ENCODE measurements at regions not wholly inside any gene's neighbourhood (a gene's known extent, or its start where the extent isn't known, plus 50 kb on each side); places are given as distances from the start of the nearest gene placed in this dataset.
"Not testable (repeated sequence)": the region's sequence is repeated elsewhere in the genome, so short reads cannot be mapped to it uniquely, and the experiment has no call there.

DNA sequence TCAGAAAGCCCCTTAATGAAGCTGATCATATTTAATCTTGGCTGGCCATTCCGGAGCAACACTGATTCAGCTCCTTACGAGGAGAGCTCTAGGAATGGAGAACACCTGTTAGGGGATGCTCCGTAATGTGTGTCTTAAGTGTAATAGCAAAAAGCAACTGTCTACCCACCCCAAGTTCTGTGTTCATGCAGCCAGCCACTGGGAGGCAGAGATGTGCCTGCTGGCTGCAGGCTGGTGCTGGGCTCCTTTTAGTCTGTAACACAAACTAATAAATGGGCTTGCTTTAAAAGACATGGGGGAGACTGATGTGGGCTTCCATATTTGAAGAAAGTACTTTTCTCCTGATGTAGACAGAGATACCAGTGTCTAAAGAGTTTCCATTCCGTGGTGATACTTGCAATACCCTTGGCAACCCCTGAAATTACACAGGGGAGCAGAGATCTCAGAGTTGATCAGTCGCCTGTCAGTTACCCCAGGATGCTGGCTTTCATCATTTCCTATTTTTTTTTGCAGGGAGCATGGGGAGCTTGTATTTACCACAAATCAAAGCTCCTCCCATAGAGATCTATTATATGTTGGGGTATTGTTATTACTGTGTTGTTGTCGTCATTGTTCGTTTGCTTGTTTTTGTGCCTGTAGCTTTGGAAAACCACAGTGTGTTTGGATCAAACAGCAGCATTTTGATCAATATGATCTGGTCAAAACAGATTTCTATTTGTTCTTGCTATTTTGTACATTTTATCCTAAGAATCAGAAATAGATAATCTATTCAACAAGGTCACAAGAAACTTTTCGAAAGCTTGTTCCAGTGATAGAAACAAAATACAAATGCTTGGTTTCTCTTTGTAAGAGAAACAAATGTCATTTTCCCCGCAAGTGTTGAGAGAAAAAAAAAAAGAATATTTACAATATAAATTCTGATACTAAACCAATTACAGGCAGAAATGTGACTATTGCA lies 65.8 kb downstream of the MTX3 start:
- no peaks in the 10 kb centered on the region for H3K9me3 Mint-ChIP-seq
- DNase-seq: no peak
- no peaks in the 10 kb centered on the region for H3K36me3 Mint-ChIP-seq (ENCODE audit: low read depth)
- no peak overlapping the region for H3K27ac Mint-ChIP-seq
- no peaks in the 10 kb centered on the region for H3K27me3 Mint-ChIP-seq
- ATAC-seq: peak; percentile 52
- H3K4me1 Mint-ChIP-seq: no peaks in the 10 kb centered on the region
- H3K4me3 Mint-ChIP-seq: no peak overlapping the region

DNA sequence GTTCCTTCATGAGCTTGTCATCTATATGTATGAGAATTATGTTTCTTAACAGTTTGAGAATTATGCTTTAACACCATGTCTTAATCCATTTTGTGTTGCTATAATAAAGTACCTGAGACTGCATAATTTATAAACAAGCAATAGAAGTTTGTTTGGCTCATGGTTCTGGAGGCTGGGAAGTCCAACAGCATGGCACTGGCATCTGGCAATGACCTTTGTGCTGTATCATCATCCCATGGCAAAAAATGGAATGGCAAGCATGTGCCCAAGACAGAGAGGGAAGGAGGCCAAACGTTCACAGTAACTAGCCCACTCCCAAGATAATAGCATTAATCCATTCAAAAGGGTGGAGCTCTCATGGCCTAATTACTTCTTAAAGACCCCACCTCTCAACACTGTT lies 67.6 kb downstream of the MTX3 start:
- ATAC-seq: no peak
- Mint-ChIP-seq H3K4me3 (no peak overlapping the region), H3K36me3 (ENCODE audit: low read depth) (no peaks in the 10 kb centered on the region), H3K9me3 (no peaks in the 10 kb centered on the region), H3K27ac (no peak overlapping the region), H3K27me3 (no peaks in the 10 kb centered on the region), H3K4me1 (no peaks in the 10 kb centered on the region)
- no peak for DNase-seq

DNA sequence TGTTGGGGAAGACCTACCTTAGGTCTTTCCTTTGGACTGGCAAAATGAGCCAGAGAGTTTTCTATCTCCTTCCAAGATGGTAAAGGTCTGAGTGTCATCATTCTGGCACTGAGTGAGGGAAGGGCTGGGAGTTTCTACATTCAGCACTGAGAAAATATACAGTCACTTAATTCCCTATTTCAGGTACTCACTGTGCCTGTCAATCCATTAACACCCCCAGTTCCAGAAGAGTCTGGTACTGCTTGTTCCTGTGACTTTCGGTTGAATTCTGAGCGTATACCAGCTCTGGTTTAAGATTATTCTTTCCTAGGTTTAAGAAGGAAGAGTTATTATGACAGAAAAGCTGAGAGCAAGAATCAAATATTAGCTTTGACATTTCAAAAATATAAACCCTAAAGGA lies 68.4 kb downstream of the MTX3 start:
- H3K4me3 Mint-ChIP-seq: no peak overlapping the region
- no peaks in the 10 kb centered on the region for H3K4me1 Mint-ChIP-seq
- ATAC-seq: no peak
- H3K36me3 Mint-ChIP-seq (ENCODE audit: low read depth): no peaks in the 10 kb centered on the region
- H3K27ac Mint-ChIP-seq: no peak overlapping the region
- no peaks in the 10 kb centered on the region for H3K27me3 Mint-ChIP-seq
- DNase-seq: no peak
- H3K9me3 Mint-ChIP-seq: peaks cover 2% of the 10 kb centered on the region

DNA sequence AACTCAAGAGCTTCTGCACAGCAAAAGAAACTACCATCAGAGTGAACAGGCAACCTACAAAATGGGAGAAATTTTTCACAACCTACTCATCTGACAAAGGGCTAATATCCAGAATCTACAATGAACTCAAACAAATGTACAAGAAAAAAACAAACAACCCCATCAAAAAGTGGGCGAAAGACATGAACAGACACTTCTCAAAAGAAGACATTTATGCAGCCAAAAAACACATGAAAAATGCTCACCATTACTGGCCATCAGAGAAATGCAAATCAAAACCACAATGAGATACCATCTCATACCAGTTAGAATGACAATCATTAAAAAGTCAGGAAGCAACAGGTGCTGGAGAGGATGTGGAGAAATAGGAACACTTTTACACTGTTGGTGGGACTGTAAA lies 83.6 kb downstream of the MTX3 start:
- not testable (repeated sequence) for H3K27me3 Mint-ChIP-seq; H3K27ac Mint-ChIP-seq; H3K4me1 Mint-ChIP-seq; ATAC-seq; H3K36me3 Mint-ChIP-seq (ENCODE audit: low read depth); DNase-seq; H3K9me3 Mint-ChIP-seq; H3K4me3 Mint-ChIP-seq

DNA sequence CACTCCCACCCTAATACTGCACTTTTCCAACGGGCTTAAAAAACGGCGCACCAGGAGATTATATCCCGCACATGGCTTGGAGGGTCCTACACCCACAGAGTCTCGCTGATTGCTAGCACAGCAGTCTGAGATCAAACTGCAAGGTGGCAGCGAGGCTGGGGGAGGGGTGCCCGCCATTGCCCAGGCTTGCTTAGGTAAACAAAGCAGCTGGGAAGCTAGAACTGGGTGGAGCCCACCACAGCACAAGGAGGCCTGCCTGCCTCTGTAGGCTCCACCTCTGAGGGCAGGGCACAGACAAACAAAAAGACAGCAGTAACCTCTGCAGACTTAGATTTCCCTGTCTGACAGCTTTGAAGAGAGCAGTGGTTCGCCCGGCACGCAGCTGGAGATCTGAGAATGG lies 88.5 kb downstream of the MTX3 start:
- H3K4me3 Mint-ChIP-seq; DNase-seq; H3K9me3 Mint-ChIP-seq; H3K36me3 Mint-ChIP-seq (ENCODE audit: low read depth); ATAC-seq; H3K4me1 Mint-ChIP-seq; H3K27ac Mint-ChIP-seq: not testable (repeated sequence)
- peaks cover 25% of the 10 kb centered on the region for H3K27me3 Mint-ChIP-seq

DNA sequence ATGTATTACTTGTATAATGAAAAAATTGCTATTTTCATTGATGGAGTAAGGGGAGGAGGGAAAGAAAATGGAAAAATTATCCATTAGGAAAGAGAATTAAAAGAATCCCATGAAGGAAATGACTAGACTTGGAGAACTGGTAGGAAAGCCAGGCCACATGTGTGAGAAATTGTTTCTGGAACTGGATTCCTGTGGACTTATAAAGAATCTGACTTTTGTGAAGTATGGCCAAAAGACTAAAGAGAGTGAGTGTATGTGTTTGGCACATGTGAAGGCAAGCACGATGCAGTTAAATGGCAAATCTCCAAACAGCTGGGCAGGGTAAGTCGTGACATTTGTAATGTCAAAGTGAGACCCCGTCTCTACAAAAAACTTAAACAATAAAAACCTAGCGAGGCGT lies 89.4 kb downstream of the MTX3 start:
- H3K9me3 Mint-ChIP-seq: peaks cover under 1% of the 10 kb centered on the region
- DNase-seq (no peak), ATAC-seq (no peak)
- H3K4me1 Mint-ChIP-seq: no peaks in the 10 kb centered on the region
- H3K27ac Mint-ChIP-seq: no peak overlapping the region
- H3K27me3 Mint-ChIP-seq: peaks cover 30% of the 10 kb centered on the region
- no peak overlapping the region for H3K4me3 Mint-ChIP-seq
- peaks cover 2% of the 10 kb centered on the region for H3K36me3 Mint-ChIP-seq (ENCODE audit: low read depth)

DNA sequence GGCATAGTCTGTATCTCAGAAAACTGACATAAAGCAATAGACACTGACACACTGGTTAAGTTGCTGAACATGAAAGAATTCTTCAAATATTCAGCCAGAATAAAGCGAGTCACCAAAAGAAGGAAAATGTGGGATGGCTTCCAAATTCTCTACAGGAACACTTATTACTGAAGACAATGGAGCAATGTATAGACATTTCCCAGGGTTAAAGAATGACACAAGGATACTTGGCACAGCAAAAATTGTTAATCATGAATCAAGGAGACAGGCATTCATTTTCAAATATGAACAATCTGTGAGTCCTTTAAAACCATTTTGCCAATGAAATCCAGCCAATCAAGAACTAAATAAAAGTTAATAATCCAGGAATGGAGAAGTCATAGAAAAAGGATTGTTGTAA lies 92.5 kb downstream of the MTX3 start:
- no peak overlapping the region for H3K27ac Mint-ChIP-seq
- DNase-seq (no peak), ATAC-seq (no peak)
- H3K4me1 Mint-ChIP-seq: no peaks in the 10 kb centered on the region
- no peak overlapping the region for H3K4me3 Mint-ChIP-seq
- H3K9me3 Mint-ChIP-seq: peaks cover 3% of the 10 kb centered on the region
- peaks cover 2% of the 10 kb centered on the region for H3K36me3 Mint-ChIP-seq (ENCODE audit: low read depth)
- peaks cover 46% of the 10 kb centered on the region for H3K27me3 Mint-ChIP-seq

DNA sequence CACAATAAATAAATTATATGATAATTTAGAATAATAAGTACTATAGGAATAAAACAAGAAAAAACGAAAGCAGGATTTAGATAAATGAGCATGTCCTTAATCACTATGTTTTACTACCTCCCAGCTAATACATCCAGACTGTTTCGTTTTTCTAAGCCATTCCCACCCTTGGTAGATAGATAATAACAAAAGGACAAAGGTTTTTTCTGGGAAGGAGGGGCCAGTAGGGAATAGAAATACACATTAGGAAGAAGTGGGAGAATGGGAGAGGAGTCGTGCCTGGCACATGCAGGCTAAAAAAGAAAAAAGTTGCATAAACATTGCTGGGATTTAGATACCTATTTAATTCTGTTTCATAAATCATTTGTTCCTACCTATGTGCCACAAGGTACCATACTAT lies 97.1 kb downstream of the MTX3 start:
- no peak overlapping the region for H3K27ac Mint-ChIP-seq
- H3K36me3 Mint-ChIP-seq (ENCODE audit: low read depth): no peaks in the 10 kb centered on the region
- H3K9me3 Mint-ChIP-seq: peaks cover 3% of the 10 kb centered on the region
- H3K4me1 Mint-ChIP-seq: no peaks in the 10 kb centered on the region
- H3K27me3 Mint-ChIP-seq: peaks cover 41% of the 10 kb centered on the region
- no peak overlapping the region for H3K4me3 Mint-ChIP-seq
- DNase-seq (no peak), ATAC-seq (no peak)

DNA sequence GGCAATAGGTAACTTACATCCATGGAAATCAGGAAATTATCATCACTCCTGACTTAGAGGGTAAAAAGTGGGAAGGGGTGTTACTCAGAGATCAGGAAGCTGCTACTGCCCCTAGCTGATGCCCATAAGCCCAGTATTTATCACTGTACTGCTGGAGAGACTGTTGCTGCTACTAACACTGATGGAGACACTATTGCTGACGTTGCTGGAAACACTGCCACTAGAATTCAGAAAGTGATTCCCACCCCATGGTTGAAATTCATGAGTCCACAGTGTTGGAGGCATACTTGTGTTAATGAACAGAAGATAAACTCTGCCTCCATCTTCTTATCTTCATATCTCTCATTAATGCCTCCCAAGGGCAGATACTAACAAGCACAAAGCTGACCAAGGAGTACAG lies 97.6 kb downstream of the MTX3 start:
- Mint-ChIP-seq H3K27ac (no peak overlapping the region), H3K27me3 (peaks cover 36% of the 10 kb centered on the region), H3K36me3 (ENCODE audit: low read depth) (no peaks in the 10 kb centered on the region), H3K4me1 (no peaks in the 10 kb centered on the region), H3K9me3 (peaks cover 4% of the 10 kb centered on the region), H3K4me3 (no peak overlapping the region)
- no peak for ATAC-seq
- no peak for DNase-seq

DNA sequence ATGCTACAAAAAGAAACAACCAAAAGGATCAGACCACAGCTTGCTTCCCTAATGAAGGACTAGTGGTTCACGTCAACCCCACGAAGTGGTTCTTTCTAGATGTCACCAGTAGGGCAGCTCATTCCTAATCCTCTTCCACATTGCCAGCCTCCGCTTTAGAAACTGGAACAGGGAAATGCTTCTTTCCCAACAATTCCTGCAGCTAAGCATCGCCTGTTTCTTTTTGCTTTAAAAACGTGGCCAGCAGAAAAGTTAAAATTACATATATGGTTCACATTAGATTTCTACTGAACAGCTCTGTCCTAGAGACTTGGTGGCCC lies 100.2 kb downstream of the MTX3 start:
- Mint-ChIP-seq H3K36me3 (ENCODE audit: low read depth) (no peaks in the 10 kb centered on the region), H3K4me3 (no peak overlapping the region), H3K27me3 (peaks cover 25% of the 10 kb centered on the region), H3K9me3 (peaks cover 5% of the 10 kb centered on the region), H3K27ac (no peak overlapping the region), H3K4me1 (no peaks in the 10 kb centered on the region)
- no peak for DNase-seq
- ATAC-seq: no peak

DNA sequence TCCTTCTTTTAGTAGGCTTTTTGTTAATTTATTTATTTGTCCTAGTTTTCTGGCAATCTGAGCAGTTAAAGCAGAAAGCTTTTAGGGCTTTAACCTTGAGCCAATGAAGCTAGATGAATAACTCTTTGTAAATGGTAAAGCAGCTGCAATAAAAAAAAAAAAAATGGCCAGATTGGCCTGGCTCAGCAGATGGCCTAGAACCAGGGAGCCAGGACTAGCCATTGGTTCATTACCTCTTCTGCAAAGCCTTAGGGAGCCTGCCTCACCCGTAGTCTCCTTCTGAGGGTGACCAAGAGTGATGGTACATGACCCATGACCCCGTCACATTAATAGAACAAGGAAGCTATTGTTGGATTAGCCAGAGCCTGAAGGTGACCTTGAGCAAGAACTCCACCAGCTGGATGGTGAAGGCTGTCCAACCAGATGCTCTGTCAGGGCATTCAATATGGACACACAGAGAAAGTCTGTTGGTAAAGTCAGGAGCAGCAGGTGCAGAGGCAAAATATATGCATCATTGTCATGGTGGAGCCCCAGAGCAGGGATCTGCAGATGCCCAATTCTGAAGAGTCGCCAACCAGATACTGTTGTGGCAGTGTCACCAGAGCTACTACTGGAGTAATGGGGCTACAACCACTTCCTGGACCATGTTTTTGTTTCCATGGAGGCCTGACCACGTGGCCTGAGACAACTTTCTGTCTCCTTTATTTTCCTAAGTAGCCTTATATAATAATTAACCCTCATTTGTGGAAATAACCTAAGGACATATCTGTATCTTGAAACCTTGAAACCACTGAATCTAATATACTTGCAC lies 100.7 kb downstream of the MTX3 start:
- H3K36me3 Mint-ChIP-seq (ENCODE audit: low read depth): no peaks in the 10 kb centered on the region

DNA sequence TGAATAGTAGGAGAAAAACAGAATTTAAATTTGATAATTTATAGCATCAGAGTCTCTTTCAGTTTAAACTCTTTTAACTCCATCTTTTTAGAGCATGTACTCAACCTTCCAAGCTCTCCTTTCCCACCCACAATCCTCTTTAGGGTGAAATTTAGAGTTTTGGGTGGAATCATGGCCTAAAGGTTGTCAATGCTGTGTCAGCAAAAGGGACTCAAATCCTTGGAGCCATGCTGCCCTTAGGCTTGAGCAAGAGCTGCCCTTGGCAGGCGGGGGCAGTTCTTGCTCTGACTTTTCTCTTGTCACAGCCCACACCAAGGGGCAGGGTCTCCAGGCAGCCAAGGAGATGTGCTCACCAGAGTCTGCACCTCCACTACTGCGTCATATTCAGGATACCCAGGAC lies 102.4 kb downstream of the MTX3 start:
- ATAC-seq: no peak
- Mint-ChIP-seq H3K27ac (no peak overlapping the region), H3K4me1 (peaks cover 2% of the 10 kb centered on the region), H3K4me3 (no peak overlapping the region), H3K27me3 (peaks cover 11% of the 10 kb centered on the region), H3K9me3 (peaks cover 5% of the 10 kb centered on the region), H3K36me3 (ENCODE audit: low read depth) (no peaks in the 10 kb centered on the region)
- no peak for DNase-seq

More for the DNA sequence above, 100.7 kb downstream of the MTX3 start:
- Mint-ChIP-seq H3K4me1 (no peaks in the 10 kb centered on the region), H3K9me3 (peaks cover 5% of the 10 kb centered on the region), H3K4me3 (no peak overlapping the region), H3K27ac (no peak overlapping the region), H3K27me3 (peaks cover 21% of the 10 kb centered on the region)
- ATAC-seq (no peak), DNase-seq (no peak)

DNA sequence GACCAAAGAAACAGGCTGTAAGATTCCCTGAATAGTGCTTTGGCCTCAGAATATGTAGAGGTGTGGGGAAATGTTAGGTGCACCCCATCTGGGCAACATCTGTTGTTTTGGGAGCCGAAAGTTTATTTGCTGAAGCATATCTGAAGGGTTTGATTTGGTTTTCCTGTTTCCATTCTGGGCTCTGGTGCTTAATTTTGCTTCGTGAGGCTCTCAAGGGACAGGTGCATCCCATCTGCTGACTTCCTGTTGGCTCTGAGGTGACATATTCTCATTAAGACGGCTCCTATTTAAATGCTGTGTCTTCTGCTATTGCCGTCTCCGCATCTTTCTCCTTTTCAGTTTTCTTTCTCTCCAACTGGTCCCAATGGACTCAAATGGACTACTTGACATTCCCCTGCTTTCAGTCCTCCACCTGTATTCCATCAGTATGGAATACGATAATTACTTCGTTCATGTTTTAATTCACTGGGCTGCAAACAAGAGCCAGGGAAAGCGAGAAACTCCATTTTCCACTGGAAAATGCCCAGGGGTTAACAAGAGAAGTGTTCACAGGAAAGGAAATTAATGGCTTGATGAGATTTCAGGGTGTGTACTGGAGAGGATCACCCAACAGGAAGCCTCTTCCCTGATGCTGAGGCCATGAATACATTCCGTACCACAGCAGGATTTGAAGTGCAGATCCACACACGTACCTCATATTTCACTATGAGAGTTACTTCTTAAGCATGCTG lies 104.0 kb downstream of the MTX3 start:
- Mint-ChIP-seq H3K36me3 (ENCODE audit: low read depth) (no peaks in the 10 kb centered on the region), H3K4me3 (no peak overlapping the region), H3K27me3 (peaks cover 5% of the 10 kb centered on the region), H3K27ac (no peak overlapping the region), H3K4me1 (peaks cover 2% of the 10 kb centered on the region), H3K9me3 (peaks cover 5% of the 10 kb centered on the region)
- DNase-seq: no peak
- ATAC-seq: no peak

DNA sequence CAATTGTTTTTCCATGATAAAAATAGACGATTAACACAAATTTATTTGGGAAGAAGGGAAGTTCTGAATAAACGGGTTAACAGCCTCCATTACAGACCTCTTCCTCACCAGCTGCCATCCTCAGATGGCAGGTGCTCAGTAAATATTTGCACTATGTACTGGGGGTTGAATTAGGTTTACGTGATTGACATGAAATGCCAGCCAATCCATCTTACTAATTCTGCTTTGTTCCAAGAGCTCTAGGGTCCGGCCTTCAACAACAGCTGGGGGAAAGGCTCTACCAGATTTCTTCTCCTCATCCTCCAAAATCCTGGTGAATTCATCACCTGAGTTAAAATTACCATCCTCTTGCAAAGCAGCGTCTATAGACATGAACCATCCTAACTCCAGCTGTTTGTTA lies 104.6 kb downstream of the MTX3 start:
- H3K4me3 Mint-ChIP-seq: no peak overlapping the region
- no peaks in the 10 kb centered on the region for H3K36me3 Mint-ChIP-seq (ENCODE audit: low read depth)
- H3K27ac Mint-ChIP-seq: no peak overlapping the region
- H3K27me3 Mint-ChIP-seq: peaks cover 5% of the 10 kb centered on the region
- DNase-seq (no peak), ATAC-seq (no peak)
- H3K9me3 Mint-ChIP-seq: peaks cover 5% of the 10 kb centered on the region
- peaks cover 2% of the 10 kb centered on the region for H3K4me1 Mint-ChIP-seq

DNA sequence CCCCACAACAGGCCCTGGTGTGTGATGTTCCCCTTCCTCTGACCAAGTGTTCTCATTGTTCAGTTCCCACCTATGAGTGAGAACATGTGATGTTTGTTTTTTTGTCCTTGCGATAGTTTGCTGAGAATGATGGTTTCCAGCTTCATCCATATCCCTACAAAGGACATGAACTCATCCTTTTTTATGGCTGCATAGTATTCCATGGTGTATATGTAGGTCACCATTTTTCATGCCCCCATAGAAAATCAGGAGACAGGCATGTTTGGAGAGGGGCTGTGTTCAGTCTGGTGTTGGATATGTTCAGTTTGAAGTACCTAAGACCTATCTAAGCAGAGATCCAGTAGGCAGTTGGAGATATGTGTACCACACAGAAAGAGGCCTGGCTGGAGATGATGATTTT lies 111.2 kb downstream of the MTX3 start:
- not testable (repeated sequence) for DNase-seq; ATAC-seq; H3K4me1 Mint-ChIP-seq; H3K27me3 Mint-ChIP-seq; H3K27ac Mint-ChIP-seq; H3K9me3 Mint-ChIP-seq; H3K4me3 Mint-ChIP-seq; H3K36me3 Mint-ChIP-seq (ENCODE audit: low read depth)
